ENCODE measurements at regions not wholly inside any gene's neighbourhood (a gene's known extent, or its start where the extent isn't known, plus 50 kb on each side); places are given as distances from the start of the nearest gene placed in this dataset.

DNA sequence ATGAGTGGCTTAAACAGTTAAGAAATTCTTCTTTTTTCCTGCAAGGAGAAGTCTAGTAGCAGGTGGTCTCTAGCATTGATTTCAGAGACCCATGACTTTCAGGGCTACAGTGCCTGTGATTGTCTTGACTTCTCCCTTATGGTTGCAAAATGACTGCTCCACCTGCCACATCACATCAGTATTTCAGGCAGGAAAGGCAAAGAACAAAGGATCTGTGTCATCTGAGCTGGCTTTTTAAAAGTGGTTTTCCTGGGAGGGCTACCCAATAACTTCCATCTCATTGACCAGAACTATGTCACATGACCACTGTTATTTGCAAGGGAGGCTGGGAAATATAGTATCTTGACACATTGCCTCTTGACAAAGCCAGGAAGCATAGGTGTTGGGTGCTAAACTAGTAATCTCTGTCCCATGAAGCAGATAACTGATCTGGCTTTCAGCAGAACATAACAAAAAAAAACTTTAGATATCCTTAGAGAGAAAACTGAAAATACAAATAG is 226.2 kb downstream of the DHX35 start:
- Mint-ChIP-seq H3K4me3 (no peak overlapping the region), H3K9me3 (peaks cover 2 to 15% (median 12%) of the 10 kb centered on the region in 7 donors), H3K27me3 (ENCODE audit: low read depth in 3 of 3) (no peaks in the 10 kb centered on the region), H3K4me1 (no peaks in the 10 kb centered on the region), H3K27ac (no peak overlapping the region), H3K36me3 (no peaks in the 10 kb centered on the region)
- Histone ChIP-seq H4K20me1 (ENCODE audit: insufficient read depth, low read length) (no peaks in the 10 kb centered on the region), H3K27me3 (ENCODE audit: control insufficient read depth in 2 of 2, insufficient read depth in 2 of 2, low read length in 2 of 2) (no peaks in the 10 kb centered on the region), H3K9ac (ENCODE audit: insufficient read depth, low read length, poor library complexity, severe bottlenecking) (no peak overlapping the region), H3K4me3 (replicated peaks in 1 of 3; ENCODE audit: low read depth in 2 of 3, low read length in 3 of 3) (no peak overlapping the region), H3K79me2 (ENCODE audit: insufficient read depth, low read length) (no peaks in the 10 kb centered on the region), H3K4me1 (ENCODE audit: control insufficient read depth in 1 of 2, insufficient read depth in 2 of 2, low read length in 2 of 2) (no peaks in the 10 kb centered on the region), H3K27ac (ENCODE audit: low read depth in 1 of 2, low read length in 2 of 2) (no peak overlapping the region), H2AFZ (ENCODE audit: insufficient read depth, low read depth, low read length, poor library complexity, severe bottlenecking) (no peak overlapping the region), H3K9me3 (replicated peaks in 1 of 2; ENCODE audit: control insufficient read depth in 1 of 2, insufficient read depth in 1 of 2, low read length in 2 of 2) (peaks cover 7 to 19% of the 10 kb centered on the region in 2 donors), H3K4me2 (replicated peaks; ENCODE audit: extremely low read depth, low read length, poor library complexity, severe bottlenecking) (no peak overlapping the region), H3K36me3 (replicated peaks in 1 of 2; ENCODE audit: control insufficient read depth in 1 of 2, insufficient read depth in 2 of 2, low read length in 2 of 2) (no peaks in the 10 kb centered on the region)
- intact Hi-C loops (cut with micrococcal nuclease), result no loop called here
- TF ChIP-seq, protein P1, sequence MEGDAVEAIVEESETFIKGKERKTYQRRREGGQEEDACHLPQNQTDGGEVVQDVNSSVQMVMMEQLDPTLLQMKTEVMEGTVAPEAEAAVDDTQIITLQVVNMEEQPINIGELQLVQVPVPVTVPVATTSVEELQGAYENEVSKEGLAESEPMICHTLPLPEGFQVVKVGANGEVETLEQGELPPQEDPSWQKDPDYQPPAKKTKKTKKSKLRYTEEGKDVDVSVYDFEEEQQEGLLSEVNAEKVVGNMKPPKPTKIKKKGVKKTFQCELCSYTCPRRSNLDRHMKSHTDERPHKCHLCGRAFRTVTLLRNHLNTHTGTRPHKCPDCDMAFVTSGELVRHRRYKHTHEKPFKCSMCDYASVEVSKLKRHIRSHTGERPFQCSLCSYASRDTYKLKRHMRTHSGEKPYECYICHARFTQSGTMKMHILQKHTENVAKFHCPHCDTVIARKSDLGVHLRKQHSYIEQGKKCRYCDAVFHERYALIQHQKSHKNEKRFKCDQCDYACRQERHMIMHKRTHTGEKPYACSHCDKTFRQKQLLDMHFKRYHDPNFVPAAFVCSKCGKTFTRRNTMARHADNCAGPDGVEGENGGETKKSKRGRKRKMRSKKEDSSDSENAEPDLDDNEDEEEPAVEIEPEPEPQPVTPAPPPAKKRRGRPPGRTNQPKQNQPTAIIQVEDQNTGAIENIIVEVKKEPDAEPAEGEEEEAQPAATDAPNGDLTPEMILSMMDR (IDR thresholded peaks at IDR 0.05), result no peak
- DNase-seq, result no peak

GRCh38 chr20:39181490-39181889 is 219.3 kb downstream of the DHX35 start:
- Mint-ChIP-seq H3K36me3 (no peaks in the 10 kb centered on the region), H3K4me3 (no peak overlapping the region), H3K4me1 (no peaks in the 10 kb centered on the region), H3K27me3 (ENCODE audit: low read depth in 3 of 3) (peaks cover under 1 to 5% (median 3%) of the 10 kb centered on the region in 3 donors), H3K9me3 (peaks cover 2 to 14% (median 8%) of the 10 kb centered on the region in 7 donors), H3K27ac (no peak overlapping the region)
- H2AFZ ChIP-seq (ENCODE audit: insufficient read depth, low read depth, low read length, poor library complexity, severe bottlenecking), result no peak overlapping the region
- no peaks in the 10 kb centered on the region for H3K36me3 ChIP-seq (replicated peaks in 1 of 2; ENCODE audit: control insufficient read depth in 1 of 2, insufficient read depth in 2 of 2, low read length in 2 of 2)
- TF ChIP-seq, protein P1 (IDR thresholded peaks at IDR 0.05), result no peak
- H3K27me3 ChIP-seq (ENCODE audit: control insufficient read depth in 2 of 2, insufficient read depth in 2 of 2, low read length in 2 of 2), result no peaks in the 10 kb centered on the region
- H3K4me2 ChIP-seq (replicated peaks; ENCODE audit: extremely low read depth, low read length, poor library complexity, severe bottlenecking), result no peak overlapping the region
- no peak overlapping the region for H3K4me3 ChIP-seq (replicated peaks in 1 of 3; ENCODE audit: low read depth in 2 of 3, low read length in 3 of 3)
- H3K4me1 ChIP-seq (ENCODE audit: control insufficient read depth in 1 of 2, insufficient read depth in 2 of 2, low read length in 2 of 2), result no peaks in the 10 kb centered on the region
- DNase-seq, result no peak
- WGBS (ENCODE audit: insufficient coverage), result 92% methylated on average over 2 of the region's 2 CpGs
- no peaks in the 10 kb centered on the region for H4K20me1 ChIP-seq (ENCODE audit: insufficient read depth, low read length)
- peaks cover 7 to 19% of the 10 kb centered on the region in 2 donors for H3K9me3 ChIP-seq (replicated peaks in 1 of 2; ENCODE audit: control insufficient read depth in 1 of 2, insufficient read depth in 1 of 2, low read length in 2 of 2)
- intact Hi-C loops (cut with micrococcal nuclease), result no loop called here
- no peak overlapping the region for H3K9ac ChIP-seq (ENCODE audit: insufficient read depth, low read length, poor library complexity, severe bottlenecking)
- H3K27ac ChIP-seq (ENCODE audit: low read depth in 1 of 2, low read length in 2 of 2), result no peak overlapping the region
- H3K79me2 ChIP-seq (ENCODE audit: insufficient read depth, low read length), result no peaks in the 10 kb centered on the region
